HG03575 (cell line): ENCODE measurements at regions not wholly inside any gene's neighbourhood (a gene's known extent, or its start where the extent isn't known, plus 50 kb on each side); places are given as distances from the start of the nearest gene placed in this dataset.

Source experiments
- ATAC-seq: cut with Tn5 transposase; IDR thresholded peaks from one replicate; pipeline ENCODE4 v1.9.1; 2021; ENCODE audit not compliant: unreplicated experiment, insufficient number of reproducible peaks, low FRiP score; ENCODE audit errors: extremely low read depth

DNA sequence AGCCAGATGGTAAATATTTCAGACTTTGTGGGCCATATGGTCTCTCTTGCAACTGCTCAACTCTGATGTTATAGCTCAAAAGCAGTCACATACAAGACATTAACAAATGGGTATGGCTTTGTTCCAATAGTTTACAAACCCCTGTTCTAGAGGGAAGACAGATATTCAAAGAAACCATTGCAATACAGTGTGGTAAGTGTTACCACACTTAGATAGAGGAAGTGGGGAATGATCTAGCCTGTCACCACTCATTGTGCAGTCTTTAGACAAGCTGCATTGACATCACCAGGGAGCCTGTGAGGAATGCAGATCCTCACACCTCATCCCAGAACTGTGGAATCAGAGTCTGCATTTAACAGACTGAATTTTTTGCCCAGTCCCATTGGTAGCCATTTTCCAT, 80.0 kb upstream of the RGS6 start:
- ATAC-seq, result no peak

DNA sequence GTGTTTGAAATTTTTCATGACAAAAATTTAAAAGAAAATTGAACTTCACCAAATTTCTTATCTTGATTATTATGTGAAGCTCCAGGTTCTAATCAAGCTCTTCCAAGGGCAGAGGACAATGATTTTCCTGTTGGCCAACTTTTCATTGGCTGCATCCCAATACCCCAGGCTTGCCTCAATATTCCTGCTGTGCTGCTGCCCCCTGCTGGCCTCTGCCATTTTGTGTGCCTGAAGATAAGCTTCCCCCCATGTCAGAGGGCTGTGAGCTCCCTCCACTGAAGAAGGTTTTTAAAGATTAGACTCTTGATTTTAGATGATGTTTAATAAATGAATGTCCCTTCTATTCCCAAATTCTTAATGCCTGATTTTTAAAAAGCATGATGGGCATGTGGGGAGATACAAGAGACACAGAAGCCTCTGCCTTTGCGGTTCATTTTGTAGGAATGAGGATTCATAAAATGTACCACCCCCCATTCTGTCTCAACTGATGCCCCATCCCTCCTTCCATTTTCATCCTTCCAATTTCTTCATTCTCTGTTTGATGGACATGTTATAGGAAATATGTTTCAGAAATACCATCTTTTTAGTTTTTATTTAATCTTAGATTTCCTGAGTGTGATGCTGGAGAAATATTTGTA, 76.7 kb upstream of the RGS6 start:
- ATAC-seq, result no peak

- ATAC-seq, result no peak
Observed at GRCh38 chr14:71856199-71856919, 75.9 kb upstream of the RGS6 start.

DNA sequence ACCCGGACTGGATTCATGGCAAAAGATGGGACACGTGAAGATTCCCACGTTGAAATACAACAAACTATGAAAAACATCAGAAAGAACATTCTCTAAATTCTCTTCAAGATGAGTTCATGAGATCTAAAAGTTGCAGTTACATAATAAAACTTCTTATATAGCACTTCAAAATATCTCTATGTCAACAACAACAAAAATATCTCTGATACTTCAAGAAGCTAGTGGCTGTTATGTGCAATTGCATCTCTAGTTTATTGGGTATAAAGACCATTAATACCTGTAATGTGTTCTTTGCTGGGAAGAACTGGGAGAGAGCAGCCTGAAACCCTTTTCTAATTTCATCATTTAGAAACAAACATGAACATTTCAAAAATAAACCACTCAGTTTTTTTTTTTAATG, 69.2 kb upstream of the RGS6 start:
- ATAC-seq, result no peak

GRCh38 chr14:71863766-71864165, 68.5 kb upstream of the RGS6 start:
- ATAC-seq, result no peak
